Lower lobe of right lung (tissue), 2 donors: ENCODE measurements at regions not wholly inside any gene's neighbourhood (a gene's known extent, or its start where the extent isn't known, plus 50 kb on each side); places are given as distances from the start of the nearest gene placed in this dataset.

Source experiments
- ATAC-seq, 2 donors: fragments of 200-7000 bp; cut with Tn5 transposase; one replicate each; pipeline ENCODE4 v1.9.1; 2020 to 2022; ENCODE audit warnings: mild to moderate bottlenecking in 2 of 2, moderate library complexity in 2 of 2
- DNase-seq: peaks from one replicate; pipeline ENCODE4 v3.0.0-alpha.2; 2020
- H3K27ac ChIP-seq: fragments of 200-600 bp; one replicate; pipeline ENCODE4 v1.8.0; 2022
- H3K27me3 ChIP-seq: fragments of 200-600 bp; one replicate; pipeline ENCODE4 v1.8.0; 2022; ENCODE audit warnings: low read depth
- H3K36me3 ChIP-seq: fragments of 200-600 bp; one replicate; pipeline ENCODE4 v1.8.0; 2022; ENCODE audit warnings: mild to moderate bottlenecking
- H3K4me1 ChIP-seq: fragments of 200-600 bp; one replicate; pipeline ENCODE4 v1.8.0; 2022
- H3K4me3 ChIP-seq: fragments of 200-600 bp; one replicate; pipeline ENCODE4 v1.8.0; 2022; ENCODE audit warnings: mild to moderate bottlenecking
- H3K9me3 ChIP-seq: fragments of 200-600 bp; one replicate; pipeline ENCODE4 v1.8.0; 2022
- CTCF ChIP-seq: fragments of 200-600 bp; IDR thresholded peaks from one replicate; pipeline ENCODE4 v1.8.0; 2022; ENCODE audit warnings: antibody characterized with exemption, mild to moderate bottlenecking
- intact Hi-C: fragments of 100-400 bp; cut with DNase I; formaldehyde crosslinking; loops from one replicate; pipeline ENCODE4 v1.11.0; 2022
- donor health status: DM: no; HTN: yes; CAD: no; lungs with severe emphysema.

GRCh38 chr16:60682219-60682618, 1354.0 kb downstream of the CDH8 start:
- no peaks in the 10 kb centered on the region for H3K4me1 ChIP-seq
- H3K4me3 ChIP-seq: no peak overlapping the region
- intact Hi-C loops: no loop called here
- H3K27me3 ChIP-seq: no peaks in the 10 kb centered on the region
- H3K9me3 ChIP-seq: no peaks in the 10 kb centered on the region
- H3K36me3 ChIP-seq: no peaks in the 10 kb centered on the region
- no peak for ATAC-seq
- TF ChIP-seq CTCF: no peak
- no peak for DNase-seq
- no peak overlapping the region for H3K27ac ChIP-seq

- Histone ChIP-seq H3K27me3 (no peaks in the 10 kb centered on the region), H3K9me3 (no peaks in the 10 kb centered on the region), H3K4me1 (no peaks in the 10 kb centered on the region), H3K36me3 (no peaks in the 10 kb centered on the region), H3K4me3 (no peak overlapping the region), H3K27ac (no peak overlapping the region)
- DNase-seq: no peak
- intact Hi-C loops: no loop called here
- no peak for ATAC-seq
- no peak for TF ChIP-seq CTCF
Measured at GRCh38 chr16:60681043-60681442, 1355.2 kb downstream of the CDH8 start.

DNA sequence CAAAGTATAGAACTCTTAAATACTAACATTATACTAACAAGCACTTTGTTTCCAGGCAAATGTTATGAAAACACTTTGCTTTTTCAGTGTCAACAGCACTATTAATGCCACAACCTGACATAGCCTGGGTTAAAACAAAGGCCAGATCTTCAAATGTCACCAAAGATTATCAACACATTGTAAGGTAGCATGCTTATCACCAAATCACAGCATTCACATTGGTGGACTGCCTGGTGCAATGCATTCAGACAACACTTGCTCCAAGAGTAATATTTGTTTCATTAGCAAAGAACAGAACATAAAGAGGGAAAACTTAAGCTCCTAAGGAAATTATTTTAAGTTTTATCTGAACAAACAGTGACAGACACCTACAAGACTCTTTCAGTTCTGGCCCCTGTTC, 1361.2 kb downstream of the CDH8 start:
- Histone ChIP-seq H3K27me3 (no peaks in the 10 kb centered on the region), H3K36me3 (no peaks in the 10 kb centered on the region), H3K27ac (no peak overlapping the region), H3K9me3 (no peaks in the 10 kb centered on the region), H3K4me3 (no peak overlapping the region), H3K4me1 (no peaks in the 10 kb centered on the region)
- intact Hi-C loops: no loop called here
- ATAC-seq: no peak
- no peak for TF ChIP-seq CTCF
- no peak for DNase-seq

DNA sequence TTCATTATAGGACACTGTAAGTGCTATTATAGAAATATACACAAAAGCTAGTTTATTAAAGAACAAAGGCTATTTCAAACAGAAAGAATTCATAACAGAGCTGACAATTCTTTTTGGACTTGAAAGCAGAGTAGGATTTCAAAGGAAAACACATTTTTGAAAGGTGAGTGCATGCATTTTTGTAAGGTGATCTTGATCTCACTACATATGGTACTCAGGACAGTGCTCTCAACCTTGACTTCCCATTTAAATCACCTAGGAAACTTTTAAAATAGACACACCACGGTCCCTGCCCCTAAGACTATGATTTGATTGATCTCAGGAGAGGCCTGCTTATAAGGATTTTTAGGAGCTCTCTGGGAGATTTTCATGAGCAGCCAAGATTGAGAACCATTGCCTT, 1362.0 kb downstream of the CDH8 start:
- Histone ChIP-seq H3K27me3 (no peaks in the 10 kb centered on the region), H3K36me3 (no peaks in the 10 kb centered on the region), H3K9me3 (no peaks in the 10 kb centered on the region), H3K4me3 (no peak overlapping the region), H3K4me1 (no peaks in the 10 kb centered on the region), H3K27ac (no peak overlapping the region)
- no peak for TF ChIP-seq CTCF
- no peak for DNase-seq
- no peak for ATAC-seq
- intact Hi-C loops: no loop called here

GRCh38 chr16:60655514-60656153, 1380.6 kb downstream of the CDH8 start:
- Histone ChIP-seq H3K27ac (no peak overlapping the region), H3K4me1 (no peaks in the 10 kb centered on the region), H3K4me3 (no peak overlapping the region), H3K9me3 (no peaks in the 10 kb centered on the region), H3K36me3 (no peaks in the 10 kb centered on the region), H3K27me3 (no peaks in the 10 kb centered on the region)
- no peak for TF ChIP-seq CTCF
- intact Hi-C loops: no loop called here
- DNase-seq (no peak), ATAC-seq (no peak)

- H3K9me3 ChIP-seq: no peaks in the 10 kb centered on the region
- intact Hi-C loops: no loop called here
- no peak for TF ChIP-seq CTCF
Measured at GRCh38 chr16:60651346-60651745, 1384.9 kb downstream of the CDH8 start.

More at GRCh38 chr16:60651346-60651745, 1384.9 kb downstream of the CDH8 start:
- Histone ChIP-seq H3K4me3 (no peak overlapping the region), H3K27ac (no peak overlapping the region), H3K27me3 (no peaks in the 10 kb centered on the region), H3K4me1 (no peaks in the 10 kb centered on the region), H3K36me3 (no peaks in the 10 kb centered on the region)
- ATAC-seq: no peak
- DNase-seq: no peak
